ENCODE measurements at regions not wholly inside any gene's neighbourhood (a gene's known extent, or its start where the extent isn't known, plus 50 kb on each side); places are given as distances from the start of the nearest gene placed in this dataset.

GRCh38 chr5:98085593-98085992 is 687.9 kb upstream of the RGMB start:
- no peak for DNase-seq

- no peak for DNase-seq
Observed at GRCh38 chr5:98095072-98095471, 678.4 kb upstream of the RGMB start.

- no peak for DNase-seq
Observed at GRCh38 chr5:98096155-98096554, 677.3 kb upstream of the RGMB start.

DNA sequence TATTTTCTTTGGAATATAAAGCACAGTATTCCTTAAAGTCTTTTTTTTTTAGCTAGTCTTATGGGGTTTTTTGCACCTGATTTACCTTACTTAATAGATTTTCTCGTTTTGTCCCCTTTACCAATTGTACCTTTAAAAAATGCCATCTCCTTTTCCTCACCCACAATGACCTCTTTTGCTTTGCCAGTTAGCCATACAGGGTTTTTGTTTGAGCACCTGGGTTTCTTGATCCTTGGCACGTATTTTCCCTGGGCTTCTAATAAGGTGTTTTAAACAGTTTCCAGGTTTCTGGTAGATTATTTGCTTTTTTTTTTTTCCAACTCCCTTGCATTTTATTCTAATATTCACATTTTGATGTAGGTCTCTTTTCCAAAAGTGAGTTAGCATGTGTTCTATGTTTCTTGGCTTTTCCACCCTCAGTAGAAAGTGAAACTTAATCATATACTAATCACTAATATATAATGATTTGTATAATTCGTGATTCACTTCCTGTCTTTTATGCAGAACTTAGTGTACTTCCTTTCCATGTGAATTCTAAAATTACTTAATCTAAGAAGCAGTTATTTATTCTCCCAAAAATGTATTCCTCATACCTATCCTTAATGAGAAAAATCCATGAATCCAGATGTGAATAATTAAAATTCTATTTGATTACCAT is 673.9 kb upstream of the RGMB start:
- no peak for DNase-seq

DNA sequence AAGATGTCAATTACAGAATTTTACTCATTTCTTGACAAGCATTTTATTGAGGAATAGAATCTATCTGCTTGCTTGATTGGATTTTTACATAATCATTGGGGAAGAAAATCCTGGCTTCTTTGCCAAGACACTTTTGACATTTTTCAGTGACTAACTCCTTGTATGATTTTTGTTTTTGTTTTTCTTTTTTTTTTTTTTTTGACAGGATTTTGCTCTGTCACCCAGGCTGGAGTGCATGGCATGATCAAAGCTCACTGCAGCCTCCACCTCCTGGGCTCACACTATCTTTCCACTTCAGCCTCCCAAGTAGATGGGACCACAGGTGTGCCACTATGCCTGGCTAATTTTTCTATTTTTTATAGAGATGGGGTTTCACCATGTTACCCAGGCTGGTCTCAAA is 672.3 kb upstream of the RGMB start:
- DNase-seq, result no peak

DNA sequence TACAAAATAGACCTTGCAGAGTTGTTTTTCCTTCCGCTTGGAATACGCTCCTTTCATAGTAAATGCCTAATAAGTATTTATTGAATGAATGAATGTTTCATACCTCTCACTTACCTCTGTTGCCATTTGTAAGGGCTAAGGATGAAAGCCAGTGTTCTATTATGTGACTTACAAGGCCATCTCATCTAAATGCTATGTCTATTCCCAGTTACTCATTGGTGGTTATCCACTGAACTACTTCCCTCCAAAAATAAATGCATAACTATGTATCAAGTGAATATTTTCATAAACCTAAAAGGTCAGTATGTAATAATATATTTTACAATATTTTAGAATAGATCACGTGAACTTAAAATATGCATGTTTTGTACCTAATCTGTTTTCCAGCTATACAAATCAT is 670.5 kb upstream of the RGMB start:
- no peak for DNase-seq

DNA sequence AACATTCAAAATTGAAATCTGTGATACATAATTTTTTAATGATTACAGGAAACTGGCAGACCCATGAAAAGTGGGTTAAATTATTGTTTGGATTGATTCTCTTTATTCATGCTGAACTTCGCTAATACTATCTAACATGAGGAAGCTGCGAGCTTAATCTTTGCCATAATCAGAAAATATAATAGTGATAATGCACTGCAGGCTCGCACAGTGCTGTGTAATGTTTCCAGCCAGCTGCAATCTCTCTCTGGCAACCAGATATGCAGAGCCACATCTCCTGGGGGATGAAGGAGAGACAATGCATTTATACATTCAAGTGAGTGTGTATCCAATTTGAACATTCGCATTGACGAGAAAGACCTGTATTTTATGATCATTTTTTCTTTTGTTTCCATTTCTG is 669.7 kb upstream of the RGMB start:
- no peak for DNase-seq

GRCh38 chr5:98104454-98105188 is 668.8 kb upstream of the RGMB start:
- DNase-seq, result no peak

GRCh38 chr5:98105681-98106080 is 667.8 kb upstream of the RGMB start:
- DNase-seq, result no peak

- no peak for DNase-seq
Observed at GRCh38 chr5:98106116-98107031, 667.1 kb upstream of the RGMB start.

DNA sequence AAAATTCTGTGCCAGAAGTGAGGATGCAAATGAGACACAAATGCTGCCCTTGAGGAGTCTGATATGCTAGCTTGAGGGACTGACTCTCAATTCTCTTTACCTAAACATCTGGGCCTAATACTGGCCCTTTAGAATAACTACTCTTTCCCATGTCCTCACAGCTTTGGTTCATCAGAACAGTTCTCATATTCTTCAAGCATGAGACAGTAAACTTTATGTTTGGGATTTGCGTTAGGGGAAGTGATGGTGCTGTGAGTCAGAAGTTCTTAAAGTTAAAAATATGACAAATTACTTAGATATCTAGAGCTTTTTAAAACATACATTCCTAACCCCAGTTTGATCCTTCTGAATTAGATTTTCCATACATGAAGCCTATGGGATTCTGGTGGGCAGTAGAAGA is 665.0 kb upstream of the RGMB start:
- no peak for DNase-seq

GRCh38 chr5:98109561-98110006 is 663.9 kb upstream of the RGMB start:
- no peak for DNase-seq

DNA sequence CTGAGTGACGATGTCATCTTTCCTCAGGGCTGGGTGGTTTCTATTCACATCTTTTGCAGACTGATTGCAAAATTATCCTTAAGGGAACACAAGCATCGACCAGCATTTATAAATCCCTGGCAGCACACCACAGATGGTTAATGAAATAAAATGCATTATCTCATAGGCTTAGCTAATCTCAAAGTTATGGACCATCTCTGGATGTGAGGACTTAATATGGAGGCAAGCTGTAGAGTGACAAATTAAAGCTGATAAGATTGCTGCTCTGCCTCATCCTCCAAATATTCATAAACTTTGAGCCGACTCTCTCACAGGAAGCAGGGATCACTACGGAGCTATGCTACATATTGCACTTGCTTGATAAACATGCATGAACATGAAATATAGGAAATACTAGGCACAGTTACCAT is 663.2 kb upstream of the RGMB start:
- DNase-seq, result no peak

DNA sequence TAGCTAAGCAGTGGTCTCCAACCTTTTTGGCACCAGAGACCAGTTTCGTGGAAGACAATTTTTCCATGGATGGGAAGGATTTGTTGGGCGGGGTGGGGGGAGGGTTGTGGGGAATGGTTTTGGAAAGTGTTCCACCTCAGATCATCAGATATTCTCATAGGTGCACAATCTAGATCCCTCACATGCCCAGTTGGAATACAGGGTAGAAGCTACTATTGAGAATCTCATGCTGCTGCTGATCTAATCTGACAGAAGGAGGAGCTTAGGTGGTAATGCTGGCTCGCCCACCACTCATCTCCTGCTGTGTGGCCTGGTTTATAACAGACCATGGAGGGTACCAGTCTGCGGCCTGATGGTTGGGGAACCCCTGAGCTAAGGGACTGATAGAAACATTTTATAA is 662.7 kb upstream of the RGMB start:
- DNase-seq, result no peak

- DNase-seq, result no peak
Observed at GRCh38 chr5:98111686-98112085, 661.8 kb upstream of the RGMB start.

DNA sequence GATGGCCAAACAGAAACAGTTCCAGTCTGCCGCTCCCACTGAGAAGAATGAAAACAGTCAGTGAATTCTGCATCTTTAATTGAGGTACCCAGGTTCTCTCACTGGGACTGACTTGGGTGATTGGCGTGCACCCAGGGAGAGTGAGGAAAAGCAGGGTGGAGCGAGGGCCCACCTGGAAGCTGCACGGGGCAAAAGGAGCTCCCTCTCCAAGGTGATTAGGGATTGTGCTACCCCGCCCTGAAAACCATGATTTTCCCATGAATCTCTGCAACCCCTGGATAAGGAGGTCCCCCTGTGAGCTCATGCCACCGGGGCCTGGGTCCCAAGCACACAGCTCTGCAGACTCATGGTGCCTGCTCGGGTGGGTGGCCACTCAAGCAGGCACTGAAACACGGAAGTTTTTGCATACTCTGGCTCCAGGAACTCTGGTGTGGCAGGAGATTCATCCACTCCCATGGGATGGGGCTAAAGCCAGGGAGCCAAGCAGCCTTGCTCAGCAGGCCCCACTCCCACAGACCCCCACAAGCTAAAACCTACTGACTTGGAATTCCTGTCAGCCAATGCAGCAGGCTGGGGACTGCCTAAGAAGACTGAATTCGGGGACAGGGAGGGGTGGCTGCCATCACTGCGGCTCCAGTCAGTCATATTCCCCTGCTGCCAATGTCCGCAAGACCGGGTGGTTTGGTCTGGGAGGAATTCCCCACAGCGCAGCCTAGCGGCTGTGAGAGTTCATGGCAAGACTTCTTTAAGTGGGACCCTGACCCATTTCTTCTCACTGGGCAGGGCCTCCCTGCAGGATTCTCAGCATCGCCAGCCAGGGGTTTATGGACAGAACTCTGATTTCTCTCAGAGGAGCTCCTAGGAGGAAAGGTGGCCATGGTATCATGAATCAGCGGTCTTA is 652.2 kb upstream of the RGMB start:
- DNase-seq, result no peak

GRCh38 chr5:98128271-98128670 is 645.2 kb upstream of the RGMB start:
- DNase-seq, result no peak

DNA sequence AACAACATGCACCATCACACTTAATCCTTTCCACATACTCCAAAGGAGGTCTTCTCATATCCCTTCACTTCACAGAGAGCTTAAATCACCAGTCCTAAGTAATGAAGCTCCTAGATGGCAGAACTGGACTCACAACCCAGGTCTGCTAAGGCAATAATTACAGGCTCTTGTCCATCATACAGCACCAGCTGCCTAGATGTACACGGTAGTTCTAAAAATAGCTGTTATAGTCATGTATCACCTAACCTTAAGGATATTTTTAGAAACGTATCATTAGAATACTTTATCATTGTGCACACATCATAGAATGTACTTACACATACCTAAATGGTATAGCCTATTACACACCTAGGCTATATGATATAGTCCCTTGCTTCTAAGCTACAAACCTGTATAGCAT is 644.6 kb upstream of the RGMB start:
- no peak for DNase-seq

DNA sequence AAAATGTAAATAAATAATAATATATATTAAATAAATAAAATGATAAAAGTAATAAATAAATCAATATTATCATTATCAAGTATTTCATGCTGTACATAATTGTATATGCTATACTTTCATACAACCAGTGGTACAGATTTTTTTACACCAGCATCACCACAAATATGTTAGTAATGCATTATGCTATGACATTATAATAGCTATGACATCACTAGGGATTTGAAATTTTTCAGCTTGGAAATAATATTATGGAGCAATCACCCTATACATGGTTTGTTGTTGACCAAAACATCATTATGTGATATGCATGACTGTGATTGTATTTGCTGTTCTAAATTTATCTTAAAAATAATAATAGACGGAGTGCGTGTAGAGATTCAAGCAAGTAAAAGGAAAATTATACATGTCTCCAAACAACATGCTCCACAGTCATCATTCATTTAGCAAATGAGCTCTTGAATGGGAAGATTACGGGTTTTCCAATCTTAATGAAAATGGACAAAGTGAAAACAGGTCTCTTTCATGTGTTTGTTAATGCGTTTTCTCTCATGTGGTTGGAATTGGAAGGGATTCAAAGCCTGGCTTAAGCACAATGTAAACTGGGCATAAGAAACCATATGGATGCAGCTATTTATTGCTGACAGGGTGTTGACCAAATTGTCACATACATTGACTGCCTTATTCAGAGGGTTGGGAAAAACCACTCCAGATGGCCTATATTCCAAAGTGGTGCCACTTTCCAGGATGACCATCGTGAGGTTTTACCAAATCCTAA is 643.0 kb upstream of the RGMB start:
- no peak for DNase-seq

- no peak for DNase-seq
Observed at GRCh38 chr5:98144116-98144515, 629.3 kb upstream of the RGMB start.

DNA sequence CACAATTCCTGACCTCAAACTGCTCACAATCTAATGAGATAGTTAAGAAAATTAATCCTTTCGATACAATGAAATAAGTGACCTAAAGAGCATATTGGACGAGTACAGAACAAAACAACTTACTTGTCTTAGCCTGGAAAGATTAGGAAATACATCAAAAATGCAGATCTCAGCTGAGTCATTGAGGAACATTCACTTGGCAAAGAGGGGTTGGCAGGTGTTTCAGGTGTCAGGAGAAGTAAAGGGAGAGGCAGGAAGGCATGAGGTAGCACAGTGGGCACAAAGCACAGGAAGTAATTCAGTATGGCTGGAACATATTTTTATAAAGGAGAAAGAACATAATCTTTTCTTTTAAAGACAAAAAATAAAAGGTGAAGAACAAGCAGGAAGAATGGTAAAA is 628.8 kb upstream of the RGMB start:
- DNase-seq, result no peak

GRCh38 chr5:98157368-98157767 is 616.1 kb upstream of the RGMB start:
- no peak for DNase-seq
